ENCODE measurements at regions not wholly inside any gene's neighbourhood (a gene's known extent, or its start where the extent isn't known, plus 50 kb on each side); places are given as distances from the start of the nearest gene placed in this dataset.

DNA sequence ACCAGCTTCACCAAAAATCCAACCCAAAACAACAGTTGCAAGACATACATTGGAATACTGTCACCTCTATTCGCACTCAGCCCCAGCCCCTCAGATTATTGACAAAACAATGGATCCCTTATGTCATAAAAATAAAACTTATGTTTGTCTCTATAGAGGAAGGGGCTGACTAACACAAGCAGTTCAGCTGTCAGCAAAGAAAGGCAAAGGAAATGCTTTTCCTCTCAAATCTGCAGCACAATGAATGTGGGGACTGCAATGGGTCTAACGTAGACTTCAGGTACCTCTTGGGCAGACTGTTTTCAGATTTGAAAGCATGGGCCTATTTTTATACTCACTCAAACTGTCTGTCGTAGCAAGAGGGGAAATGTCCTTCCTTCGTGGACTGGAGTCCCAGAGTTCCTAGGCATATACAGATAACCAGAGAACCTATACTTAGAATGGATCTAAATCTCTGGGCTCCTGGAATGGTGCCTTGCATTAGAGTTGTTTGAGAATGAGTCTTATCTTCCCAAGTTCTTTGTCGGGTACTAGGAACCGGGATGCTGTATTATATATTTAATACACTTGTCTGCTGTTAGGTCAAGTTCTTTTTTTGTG, 307.7 kb upstream of the DDX53 start:
- no peak overlapping the region for H2AFZ ChIP-seq (ENCODE audit: low read length)
- no peak overlapping the region for H3K23ac ChIP-seq (ENCODE audit: low read depth, low read length, poor library complexity)
- no peak overlapping the region for H2AK5ac ChIP-seq (ENCODE audit: low read depth, low read length)
- no peak overlapping the region for H3K18ac ChIP-seq (ENCODE audit: low read length)
- H3K4me2 ChIP-seq (ENCODE audit: insufficient read depth, low read length, poor library complexity, severe bottlenecking) = no peak overlapping the region
- H3K36me3 ChIP-seq (replicated peaks in 1 of 2; ENCODE audit: control insufficient read depth in 2 of 2, insufficient read depth in 2 of 2, low read length in 2 of 2) = no peaks in the 10 kb centered on the region
- no peak overlapping the region for H3K14ac ChIP-seq (ENCODE audit: low read length)
- H2BK12ac ChIP-seq (ENCODE audit: low read length) = no peak overlapping the region
- no peak overlapping the region for H4K8ac ChIP-seq (ENCODE audit: low read depth, low read length)
- no peaks in the 10 kb centered on the region for H3K79me1 ChIP-seq (ENCODE audit: low read depth, low read length)
- no CpG with 5 or more reads among the region's 6 CpGs for WGBS, 2 donors (ENCODE audit: extremely low coverage in 2 of 2, insufficient read length in 2 of 2, insufficient replicate concordance in 1 of 2)
- H3K4me1 ChIP-seq (ENCODE audit: control insufficient read depth in 2 of 2, insufficient read depth in 1 of 2, low read depth in 1 of 2, low read length in 2 of 2) = no peaks in the 10 kb centered on the region
- no peak for DNase-seq (ENCODE audit: low spot score)
- H3K9me3 ChIP-seq (replicated peaks in 1 of 2; ENCODE audit: control insufficient read depth in 2 of 2, insufficient read depth in 1 of 2, low read depth in 1 of 2, low read length in 2 of 2) = no peaks in the 10 kb centered on the region
- no peak overlapping the region for H3K4me3 ChIP-seq (ENCODE audit: low read length in 2 of 2)
- no peak overlapping the region for H3K4ac ChIP-seq (ENCODE audit: low read length)
- H2BK15ac ChIP-seq (ENCODE audit: low read length) = no peak overlapping the region
- H3K9ac ChIP-seq (ENCODE audit: low read depth, low read length, poor library complexity) = no peak overlapping the region
- H4K91ac ChIP-seq (ENCODE audit: low read depth, low read length, poor library complexity) = no peak overlapping the region
- H2BK5ac ChIP-seq (ENCODE audit: low read length) = no peak overlapping the region
- no peak overlapping the region for H3K27ac ChIP-seq (replicated peaks; ENCODE audit: low read length)
- H3K27me3 ChIP-seq (ENCODE audit: control insufficient read depth in 3 of 3, insufficient read depth in 3 of 3, low read depth in 1 of 3, low read length in 3 of 3) = no peaks in the 10 kb centered on the region
- no peak overlapping the region for H2BK120ac ChIP-seq (ENCODE audit: low read depth, low read length)

DNA sequence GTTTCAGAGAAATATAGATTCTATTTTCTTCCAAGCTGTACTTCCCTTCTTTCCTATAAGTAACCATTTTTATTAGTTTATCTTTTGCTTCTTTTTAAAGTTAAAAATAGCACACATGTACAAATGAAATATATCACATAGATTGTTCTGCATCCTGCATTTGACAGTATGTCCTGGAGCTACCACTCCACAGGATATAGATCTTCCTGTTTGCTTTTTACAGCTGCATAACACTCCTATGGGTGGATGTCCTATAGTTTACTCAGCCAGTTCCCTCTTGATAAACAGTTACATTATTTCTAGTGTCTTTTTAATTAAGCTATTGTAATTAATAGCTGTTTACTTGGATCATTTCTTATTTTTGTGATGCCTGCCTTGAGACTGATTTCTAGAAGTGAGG, 301.6 kb upstream of the DDX53 start:
- Histone ChIP-seq H3K4me1 (ENCODE audit: control insufficient read depth in 2 of 2, insufficient read depth in 1 of 2, low read depth in 1 of 2, low read length in 2 of 2) (no peaks in the 10 kb centered on the region), H2AK5ac (ENCODE audit: low read depth, low read length) (no peak overlapping the region), H3K27me3 (ENCODE audit: control insufficient read depth in 3 of 3, insufficient read depth in 3 of 3, low read depth in 1 of 3, low read length in 3 of 3) (no peaks in the 10 kb centered on the region), H3K79me1 (ENCODE audit: low read depth, low read length) (no peaks in the 10 kb centered on the region), H3K4me2 (ENCODE audit: insufficient read depth, low read length, poor library complexity, severe bottlenecking) (no peak overlapping the region), H3K18ac (ENCODE audit: low read length) (no peak overlapping the region), H2BK5ac (ENCODE audit: low read length) (no peak overlapping the region), H3K4ac (ENCODE audit: low read length) (no peak overlapping the region), H2BK15ac (ENCODE audit: low read length) (no peak overlapping the region), H2AFZ (ENCODE audit: low read length) (no peak overlapping the region), H4K91ac (ENCODE audit: low read depth, low read length, poor library complexity) (no peak overlapping the region), H3K23ac (ENCODE audit: low read depth, low read length, poor library complexity) (no peak overlapping the region), H3K14ac (ENCODE audit: low read length) (no peak overlapping the region), H3K36me3 (replicated peaks in 1 of 2; ENCODE audit: control insufficient read depth in 2 of 2, insufficient read depth in 2 of 2, low read length in 2 of 2) (no peaks in the 10 kb centered on the region), H3K27ac (replicated peaks; ENCODE audit: low read length) (no peak overlapping the region), H3K9ac (ENCODE audit: low read depth, low read length, poor library complexity) (no peak overlapping the region), H2BK120ac (ENCODE audit: low read depth, low read length) (no peak overlapping the region), H4K8ac (ENCODE audit: low read depth, low read length) (no peak overlapping the region), H3K9me3 (replicated peaks in 1 of 2; ENCODE audit: control insufficient read depth in 2 of 2, insufficient read depth in 1 of 2, low read depth in 1 of 2, low read length in 2 of 2) (no peaks in the 10 kb centered on the region), H3K4me3 (ENCODE audit: low read length in 2 of 2) (no peak overlapping the region), H2BK12ac (ENCODE audit: low read length) (no peak overlapping the region)
- no peak for DNase-seq (ENCODE audit: low spot score)

DNA sequence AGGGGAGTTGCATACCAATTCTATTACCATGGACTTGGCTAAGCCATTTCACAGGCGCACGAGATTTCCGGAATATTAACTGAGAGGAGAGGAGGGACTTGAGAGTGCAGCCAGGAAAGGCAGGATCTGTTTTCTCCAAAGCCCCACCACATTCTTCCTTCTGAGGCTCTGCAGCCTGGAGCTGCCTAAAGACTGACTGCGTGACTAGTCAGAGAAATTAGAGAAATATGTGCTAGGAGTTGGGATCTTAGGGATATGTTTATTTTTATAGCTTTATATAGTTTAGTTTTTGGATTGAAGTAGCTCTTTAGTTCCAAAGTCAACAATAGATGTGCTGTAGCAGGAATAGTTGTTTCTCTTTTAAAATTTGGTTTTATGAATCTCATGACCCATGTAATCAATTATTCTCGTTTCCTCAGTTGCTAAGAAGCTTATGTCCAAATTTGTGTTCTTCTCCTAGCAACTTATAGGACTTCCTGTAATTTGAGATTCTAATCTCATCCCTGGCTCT, 300.1 kb upstream of the DDX53 start:
- no peak overlapping the region for H2AK5ac ChIP-seq (ENCODE audit: low read depth, low read length)
- no peak overlapping the region for H3K14ac ChIP-seq (ENCODE audit: low read length)
- no peak overlapping the region for H4K8ac ChIP-seq (ENCODE audit: low read depth, low read length)
- H3K4ac ChIP-seq (ENCODE audit: low read length) = no peak overlapping the region
- H2BK120ac ChIP-seq (ENCODE audit: low read depth, low read length) = no peak overlapping the region
- no peak overlapping the region for H2BK12ac ChIP-seq (ENCODE audit: low read length)
- no peak overlapping the region for H2AFZ ChIP-seq (ENCODE audit: low read length)
- WGBS, 2 donors (ENCODE audit: extremely low coverage in 2 of 2, insufficient read length in 2 of 2, insufficient replicate concordance in 1 of 2) = no CpG with 5 or more reads among the region's 5 CpGs
- no peak overlapping the region for H4K91ac ChIP-seq (ENCODE audit: low read depth, low read length, poor library complexity)
- no peaks in the 10 kb centered on the region for H3K9me3 ChIP-seq (replicated peaks in 1 of 2; ENCODE audit: control insufficient read depth in 2 of 2, insufficient read depth in 1 of 2, low read depth in 1 of 2, low read length in 2 of 2)
- H3K27me3 ChIP-seq (ENCODE audit: control insufficient read depth in 3 of 3, insufficient read depth in 3 of 3, low read depth in 1 of 3, low read length in 3 of 3) = no peaks in the 10 kb centered on the region
- H3K4me1 ChIP-seq (ENCODE audit: control insufficient read depth in 2 of 2, insufficient read depth in 1 of 2, low read depth in 1 of 2, low read length in 2 of 2) = no peaks in the 10 kb centered on the region
- H3K18ac ChIP-seq (ENCODE audit: low read length) = no peak overlapping the region
- H3K36me3 ChIP-seq (replicated peaks in 1 of 2; ENCODE audit: control insufficient read depth in 2 of 2, insufficient read depth in 2 of 2, low read length in 2 of 2) = no peaks in the 10 kb centered on the region
- H3K9ac ChIP-seq (ENCODE audit: low read depth, low read length, poor library complexity) = no peak overlapping the region
- no peaks in the 10 kb centered on the region for H3K79me1 ChIP-seq (ENCODE audit: low read depth, low read length)
- no peak overlapping the region for H3K4me3 ChIP-seq (ENCODE audit: low read length in 2 of 2)
- H3K23ac ChIP-seq (ENCODE audit: low read depth, low read length, poor library complexity) = no peak overlapping the region
- no peak overlapping the region for H2BK15ac ChIP-seq (ENCODE audit: low read length)
- H3K27ac ChIP-seq (replicated peaks; ENCODE audit: low read length) = no peak overlapping the region
- DNase-seq (ENCODE audit: low spot score) = no peak
- no peak overlapping the region for H3K4me2 ChIP-seq (ENCODE audit: insufficient read depth, low read length, poor library complexity, severe bottlenecking)
- no peak overlapping the region for H2BK5ac ChIP-seq (ENCODE audit: low read length)

DNA sequence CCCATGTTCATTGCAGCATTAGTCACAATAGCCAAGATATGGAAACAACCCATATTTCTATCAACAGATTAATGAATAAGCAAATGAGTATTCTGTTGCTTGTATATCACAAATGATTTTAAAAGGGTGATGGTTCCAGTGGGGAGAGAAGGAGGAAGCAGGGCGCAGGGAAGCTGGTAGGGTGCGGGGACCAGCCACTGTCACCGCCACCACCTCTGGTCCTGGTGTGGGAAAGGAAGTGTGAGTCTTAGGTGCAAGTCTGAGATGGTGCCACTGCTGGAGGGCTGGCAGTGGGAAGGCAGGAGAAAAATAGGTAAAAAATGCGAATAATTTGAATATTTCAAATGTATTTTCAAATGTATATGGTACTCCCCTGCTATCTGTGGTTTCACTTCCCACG, 286.8 kb upstream of the DDX53 start:
- no peaks in the 10 kb centered on the region for H3K27me3 ChIP-seq (ENCODE audit: control insufficient read depth in 3 of 3, insufficient read depth in 3 of 3, low read depth in 1 of 3, low read length in 3 of 3)
- no peak overlapping the region for H3K18ac ChIP-seq (ENCODE audit: low read length)
- H3K23ac ChIP-seq (ENCODE audit: low read depth, low read length, poor library complexity) = no peak overlapping the region
- no peaks in the 10 kb centered on the region for H3K79me1 ChIP-seq (ENCODE audit: low read depth, low read length)
- no peak overlapping the region for H3K14ac ChIP-seq (ENCODE audit: low read length)
- H4K8ac ChIP-seq (ENCODE audit: low read depth, low read length) = no peak overlapping the region
- no peak overlapping the region for H2BK12ac ChIP-seq (ENCODE audit: low read length)
- H3K9ac ChIP-seq (ENCODE audit: low read depth, low read length, poor library complexity) = no peak overlapping the region
- no peak overlapping the region for H2AK5ac ChIP-seq (ENCODE audit: low read depth, low read length)
- H3K27ac ChIP-seq (replicated peaks; ENCODE audit: low read length) = no peak overlapping the region
- no CpG with 5 or more reads among the region's 5 CpGs for WGBS, 2 donors (ENCODE audit: extremely low coverage in 2 of 2, insufficient read length in 2 of 2, insufficient replicate concordance in 1 of 2)
- no peaks in the 10 kb centered on the region for H3K9me3 ChIP-seq (replicated peaks in 1 of 2; ENCODE audit: control insufficient read depth in 2 of 2, insufficient read depth in 1 of 2, low read depth in 1 of 2, low read length in 2 of 2)
- no peak overlapping the region for H4K91ac ChIP-seq (ENCODE audit: low read depth, low read length, poor library complexity)
- no peak overlapping the region for H2AFZ ChIP-seq (ENCODE audit: low read length)
- no peak overlapping the region for H2BK5ac ChIP-seq (ENCODE audit: low read length)
- H3K36me3 ChIP-seq (replicated peaks in 1 of 2; ENCODE audit: control insufficient read depth in 2 of 2, insufficient read depth in 2 of 2, low read length in 2 of 2) = no peaks in the 10 kb centered on the region
- no peaks in the 10 kb centered on the region for H3K4me1 ChIP-seq (ENCODE audit: control insufficient read depth in 2 of 2, insufficient read depth in 1 of 2, low read depth in 1 of 2, low read length in 2 of 2)
- H3K4ac ChIP-seq (ENCODE audit: low read length) = no peak overlapping the region
- no peak overlapping the region for H2BK120ac ChIP-seq (ENCODE audit: low read depth, low read length)
- DNase-seq (ENCODE audit: low spot score) = no peak
- no peak overlapping the region for H3K4me2 ChIP-seq (ENCODE audit: insufficient read depth, low read length, poor library complexity, severe bottlenecking)
- H2BK15ac ChIP-seq (ENCODE audit: low read length) = no peak overlapping the region
- no peak overlapping the region for H3K4me3 ChIP-seq (ENCODE audit: low read length in 2 of 2)

All from neuronal stem cell (in vitro differentiated cells).